HG03060 (cell line): ENCODE measurements at regions not wholly inside any gene's neighbourhood (a gene's known extent, or its start where the extent isn't known, plus 50 kb on each side); places are given as distances from the start of the nearest gene placed in this dataset.

Source experiments
- ATAC-seq: cut with Tn5 transposase; IDR thresholded peaks from one replicate; pipeline ENCODE4 v1.9.1; 2021; ENCODE audit warnings: low read depth, moderate number of reproducible peaks; ENCODE audit not compliant: unreplicated experiment

GRCh38 chr5:109533751-109534272, 124.0 kb upstream of the PJA2 start:
- ATAC-seq: no peak

DNA sequence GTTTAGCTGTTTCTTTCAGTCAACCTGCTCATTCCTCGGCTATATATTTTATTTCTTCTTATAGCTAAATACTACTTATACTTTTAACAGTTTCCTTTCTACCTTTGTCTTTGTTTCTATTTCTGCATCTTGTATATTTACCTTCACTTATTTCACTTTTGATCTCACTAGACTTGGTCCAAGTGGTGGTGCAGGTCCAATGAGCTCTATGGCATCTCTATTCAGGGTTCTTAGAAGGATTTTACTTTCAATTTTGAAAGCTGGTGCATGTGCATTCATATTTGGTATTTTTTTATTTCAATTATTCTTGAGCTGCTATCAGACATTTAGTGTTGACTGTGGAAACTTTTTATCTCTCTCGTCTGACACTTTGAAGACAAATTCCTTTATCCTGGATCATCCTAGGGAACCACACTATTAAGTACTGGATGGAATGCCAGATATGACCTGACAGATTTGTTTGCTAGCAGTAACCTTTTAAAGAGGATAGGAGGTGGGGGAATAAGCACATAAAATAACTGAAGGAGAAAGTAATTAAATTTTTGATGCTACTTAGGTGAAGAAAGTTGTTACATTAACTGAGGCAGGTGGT, 123.1 kb upstream of the PJA2 start:
- ATAC-seq: no peak

GRCh38 chr5:109531262-109531661, 121.5 kb upstream of the PJA2 start:
- ATAC-seq: no peak

GRCh38 chr5:109529987-109530386, 120.2 kb upstream of the PJA2 start:
- ATAC-seq: no peak

DNA sequence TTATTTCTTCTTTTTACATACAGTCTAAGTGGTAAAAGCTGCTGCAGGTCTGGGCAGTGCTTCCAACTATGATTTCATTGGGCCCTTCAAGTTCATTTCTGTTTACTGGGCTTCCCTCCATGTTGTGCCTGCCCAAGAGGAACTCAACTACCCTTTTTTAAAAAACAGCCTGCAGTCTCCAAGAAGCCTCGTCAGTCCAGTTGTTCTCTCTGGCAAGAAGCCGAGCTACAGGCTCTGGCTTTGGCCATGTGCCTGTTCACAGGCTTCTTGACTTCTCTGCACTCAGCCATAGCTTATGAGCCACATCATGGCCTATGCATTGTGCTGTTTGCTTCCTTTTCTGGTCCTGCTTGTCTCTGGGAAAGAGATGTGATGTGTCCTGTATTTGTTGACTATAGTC, 119.7 kb upstream of the PJA2 start:
- ATAC-seq: no peak

DNA sequence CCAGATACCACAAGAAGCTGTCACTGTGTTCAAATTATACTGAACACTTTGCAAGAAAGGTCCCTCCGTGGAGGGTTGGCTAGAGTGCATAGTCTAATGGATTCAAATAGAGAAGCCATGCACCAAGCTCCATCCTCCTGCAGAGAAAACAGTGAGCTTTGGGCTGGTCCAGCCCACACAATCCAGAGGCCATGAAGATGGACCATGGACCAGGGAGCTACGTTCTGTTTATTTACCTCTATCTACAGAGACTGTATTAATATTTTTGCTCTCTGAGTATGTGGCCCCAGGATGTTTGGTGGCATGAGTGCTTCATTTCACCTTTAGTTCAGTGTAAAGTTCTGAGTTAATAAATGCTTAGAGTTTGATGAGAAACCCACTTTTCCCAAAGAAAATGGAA, 114.8 kb upstream of the PJA2 start:
- no peak for ATAC-seq

DNA sequence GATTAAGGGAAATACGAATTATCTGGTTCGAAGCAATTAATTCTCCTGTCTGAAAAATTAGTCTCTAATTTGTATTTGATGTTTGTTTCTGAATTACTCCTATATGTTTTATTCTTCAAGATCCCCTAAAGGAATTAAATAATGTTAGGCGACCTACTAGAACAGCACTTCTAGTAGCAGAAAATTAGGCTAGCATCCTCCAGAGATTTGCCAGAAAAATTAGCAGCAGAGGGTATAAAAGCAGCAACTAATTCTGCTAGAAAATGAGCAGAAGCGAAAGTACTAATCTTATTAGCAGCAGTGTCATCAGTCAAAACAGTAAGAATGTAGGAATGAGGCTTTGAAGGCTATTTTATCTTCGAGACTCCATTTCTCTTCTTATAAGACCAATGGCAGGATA, 114.3 kb upstream of the PJA2 start:
- no peak for ATAC-seq

- no peak for ATAC-seq
Measured at GRCh38 chr5:109522404-109522803, 112.6 kb upstream of the PJA2 start.

DNA sequence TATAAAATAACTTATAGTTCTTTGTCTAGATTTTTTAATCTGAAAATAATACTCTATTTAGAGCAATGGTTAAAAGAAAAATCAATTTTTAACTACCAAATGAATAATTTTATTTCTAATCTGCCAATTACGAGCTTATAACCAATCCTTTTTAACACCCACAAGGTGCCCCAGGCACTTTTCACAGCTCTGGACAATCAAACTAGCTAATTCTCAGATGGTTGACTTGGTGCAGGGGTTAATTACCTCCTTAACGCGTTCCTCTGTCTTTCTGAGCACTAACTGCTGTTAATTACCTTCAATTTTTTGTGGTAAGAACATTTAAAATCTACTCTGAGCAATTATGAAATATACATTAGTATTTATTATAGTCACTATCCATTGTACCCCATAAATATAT, 109.6 kb upstream of the PJA2 start:
- ATAC-seq: no peak

DNA sequence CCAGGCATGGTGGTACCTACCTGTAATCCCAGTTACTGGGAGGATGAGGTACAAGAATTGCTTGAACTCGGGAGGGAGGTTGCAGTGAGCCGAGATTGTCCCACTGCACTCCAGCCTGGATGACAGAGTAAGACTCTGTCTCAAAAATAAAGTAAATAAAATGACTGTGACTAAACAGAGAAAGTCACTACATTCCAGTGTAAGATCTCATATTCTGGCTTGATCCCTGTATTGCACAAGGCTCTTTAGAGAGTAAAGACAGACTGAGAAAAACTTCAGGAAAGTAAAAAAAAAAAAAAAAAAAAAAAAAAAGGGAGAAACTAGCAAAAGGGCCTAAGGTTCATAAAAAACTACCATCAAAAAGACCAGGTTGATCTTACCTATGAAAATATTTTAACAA, 106.6 kb upstream of the PJA2 start:
- no peak for ATAC-seq

GRCh38 chr5:109511980-109512734, 102.4 kb upstream of the PJA2 start:
- ATAC-seq: no peak

GRCh38 chr5:109506556-109506955, 96.8 kb upstream of the PJA2 start:
- no peak for ATAC-seq

DNA sequence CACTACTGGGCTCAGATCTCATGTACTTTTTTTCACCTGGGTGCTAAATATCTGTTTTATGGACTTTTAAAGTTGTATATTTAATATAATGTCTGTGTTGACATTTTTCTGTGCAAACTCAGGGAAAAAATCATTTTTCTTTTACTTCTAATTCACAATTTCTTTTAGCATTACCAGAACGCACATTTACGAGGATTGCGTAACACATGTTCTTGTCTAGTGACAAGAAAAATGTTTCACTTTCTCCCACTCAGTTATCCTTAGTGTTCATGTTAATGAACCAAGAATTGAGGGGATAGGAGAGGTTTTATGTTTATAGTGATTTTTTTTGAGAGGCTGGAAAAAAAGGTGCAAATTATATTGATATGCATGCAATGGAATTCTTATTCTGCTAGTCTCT, 86.3 kb upstream of the PJA2 start:
- ATAC-seq: no peak

- ATAC-seq: no peak
Measured at GRCh38 chr5:109487753-109488420, 78.1 kb upstream of the PJA2 start.

GRCh38 chr5:109486200-109486804, 76.5 kb upstream of the PJA2 start:
- ATAC-seq: no peak

DNA sequence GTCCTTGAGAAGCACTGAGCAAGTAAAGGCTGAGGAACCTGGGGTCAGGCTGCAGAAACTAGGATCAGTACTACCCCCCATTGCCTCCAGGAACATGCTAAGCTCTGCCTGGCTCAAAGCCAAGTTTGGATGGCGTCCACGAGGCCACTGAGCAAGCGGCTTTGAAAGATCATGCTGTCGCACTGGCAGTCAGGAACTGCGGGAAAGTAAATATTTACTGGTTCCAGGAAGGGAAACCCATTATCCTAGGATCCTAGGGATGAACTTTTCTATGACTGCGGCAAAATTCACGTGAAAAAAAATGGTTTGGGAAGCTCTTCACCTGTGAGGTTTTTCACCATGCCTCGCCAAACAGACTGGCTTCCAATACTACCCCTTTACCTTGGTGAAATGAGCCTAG, 75.3 kb upstream of the PJA2 start:
- ATAC-seq: no peak

- no peak for ATAC-seq
Measured at GRCh38 chr5:109484597-109484996, 74.8 kb upstream of the PJA2 start.

DNA sequence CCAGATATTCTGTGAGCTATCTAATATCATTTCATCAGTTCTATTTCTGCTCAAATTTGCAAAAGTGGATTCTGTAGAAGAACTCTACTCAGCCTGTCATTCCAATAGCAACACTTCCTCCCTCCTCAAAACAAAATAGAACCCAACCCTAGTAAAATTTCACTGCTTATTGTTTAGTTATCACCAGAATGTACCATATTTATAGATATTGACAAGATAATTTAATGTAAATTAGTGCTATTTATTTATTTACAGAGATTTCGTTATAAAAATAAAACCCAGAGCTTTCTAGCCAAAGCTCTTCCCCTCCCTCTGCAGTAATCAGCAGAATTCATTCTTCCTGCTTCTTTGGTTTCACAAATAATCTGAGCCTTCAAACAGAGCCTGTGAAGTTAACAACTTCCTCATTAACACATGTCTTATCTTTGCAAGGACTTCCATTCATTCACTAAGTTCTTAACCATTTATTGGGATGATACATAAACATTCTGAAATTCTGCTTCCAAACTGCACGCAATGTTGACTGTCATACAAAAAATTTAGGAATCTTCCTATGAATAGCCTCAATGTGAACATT, 73.7 kb upstream of the PJA2 start:
- no peak for ATAC-seq

- no peak for ATAC-seq
Measured at GRCh38 chr5:109482748-109483147, 73.0 kb upstream of the PJA2 start.

GRCh38 chr5:109479260-109479860, 69.6 kb upstream of the PJA2 start:
- ATAC-seq: no peak

- no peak for ATAC-seq
Measured at GRCh38 chr5:109478830-109479229, 69.1 kb upstream of the PJA2 start.
